Omental fat pad (tissue), 3 donors: ENCODE measurements at regions not wholly inside any gene's neighbourhood (a gene's known extent, or its start where the extent isn't known, plus 50 kb on each side); places are given as distances from the start of the nearest gene placed in this dataset.

Source experiments
- ATAC-seq: fragments of 150-250 bp; one replicate; pipeline ENCODE4 v1.9.1; 2016; ENCODE audit warnings: mild to moderate bottlenecking, moderate library complexity; ENCODE audit not compliant: low FRiP score
- DNase-seq: peaks from one replicate; pipeline ENCODE4 v3.0.0-alpha.2; 2019; ENCODE audit warnings: low spot score
- CTCF ChIP-seq, 3 donors: fragments of 450-650 bp; IDR thresholded peaks; one replicate each; pipeline ENCODE4 v1.5.1; 2016 to 2017; ENCODE audit warnings: antibody characterized with exemption in 3 of 3, mild to moderate bottlenecking in 3 of 3, moderate library complexity in 2 of 3

DNA sequence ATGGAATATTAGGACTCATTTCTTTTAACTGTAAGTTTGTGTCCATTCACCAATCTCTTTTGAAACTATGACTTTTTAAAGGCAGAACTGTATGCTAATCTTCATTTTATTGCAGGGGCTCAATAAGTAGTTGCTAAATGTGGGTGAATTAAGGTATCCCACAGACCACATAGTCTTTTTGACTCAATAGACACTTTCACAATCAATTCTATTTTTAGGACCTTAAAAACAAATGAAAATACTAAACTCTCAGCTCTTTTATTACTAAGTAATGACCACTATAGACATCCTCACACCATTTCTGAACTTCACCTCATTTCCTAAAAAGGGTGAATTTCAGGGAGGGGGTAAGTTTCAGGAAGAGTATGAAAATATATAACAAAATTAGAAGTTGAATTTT lies 106.8 kb upstream of the BEND6 start:
- ATAC-seq (no peak), DNase-seq (no peak)
- no peak for TF ChIP-seq CTCF (IDR thresholded peaks at IDR 0.05)

DNA sequence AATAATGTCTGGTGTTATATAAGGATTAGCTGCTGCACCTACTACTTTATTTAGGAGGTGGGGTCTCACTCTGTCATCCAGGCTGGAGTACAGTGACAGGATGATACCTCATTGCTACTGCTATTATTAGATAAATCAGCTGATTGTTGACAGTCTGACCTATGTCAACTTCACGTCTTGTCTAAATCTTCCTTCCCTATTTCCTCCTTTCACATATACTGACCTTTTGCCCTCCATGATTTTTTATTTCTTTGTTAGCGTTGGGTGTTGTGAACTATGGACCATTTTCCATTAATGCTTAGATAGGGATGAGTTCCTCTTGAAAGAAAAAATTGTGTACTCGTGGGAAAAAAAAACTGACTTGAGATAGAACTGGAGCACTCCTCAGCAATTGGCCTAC lies 109.9 kb upstream of the BEND6 start:
- no peak for TF ChIP-seq CTCF (IDR thresholded peaks at IDR 0.05)
- DNase-seq (no peak), ATAC-seq (no peak)

GRCh38 chr6:56843476-56844349 lies 111.2 kb upstream of the BEND6 start:
- ATAC-seq, result peak; percentile 85
- TF ChIP-seq CTCF (IDR thresholded peaks at IDR 0.05), result peak in 1 of 3 donors; percentile 3
- no peak for DNase-seq

DNA sequence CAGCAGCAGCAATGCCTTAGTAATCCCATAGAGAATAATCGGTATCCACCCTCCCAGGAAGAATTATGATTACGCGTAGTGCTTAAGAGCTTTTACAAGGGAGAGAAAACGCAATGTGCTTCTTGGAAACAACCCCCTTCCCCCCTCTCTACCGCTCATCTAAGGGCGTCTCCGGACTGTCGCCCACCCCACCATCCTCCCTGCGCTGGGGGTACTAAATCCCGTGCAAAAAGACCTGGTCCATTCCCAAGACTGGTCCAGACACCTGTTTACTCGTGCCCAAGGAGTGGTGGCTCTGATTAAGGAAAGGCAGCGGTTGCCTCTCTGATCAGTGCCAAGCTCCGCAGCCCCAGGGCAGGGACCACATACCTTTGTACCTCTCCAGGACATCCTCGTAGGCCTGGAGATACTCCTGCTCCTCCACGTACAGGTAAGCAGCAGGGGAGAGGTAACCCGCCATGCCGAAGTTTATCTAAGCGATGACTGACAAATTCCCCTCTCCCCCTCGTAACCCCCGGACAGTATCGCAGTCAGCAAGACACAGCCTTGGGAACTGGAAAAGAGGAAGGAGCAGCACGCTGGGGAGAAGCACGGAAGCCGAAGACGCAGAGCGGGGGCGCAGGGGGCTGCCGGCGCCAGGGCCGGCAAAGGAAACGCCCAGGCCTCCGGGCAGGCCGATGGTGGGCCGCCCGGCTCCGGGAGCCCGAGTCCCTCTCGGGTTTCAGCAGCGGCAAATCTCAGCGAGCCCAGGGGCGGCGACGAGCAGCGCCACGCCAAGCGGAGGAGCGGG lies 112.0 kb upstream of the BEND6 start:
- no peak for TF ChIP-seq CTCF (IDR thresholded peaks at IDR 0.05)
- DNase-seq, result no peak
- ATAC-seq, result peak; percentile 54

DNA sequence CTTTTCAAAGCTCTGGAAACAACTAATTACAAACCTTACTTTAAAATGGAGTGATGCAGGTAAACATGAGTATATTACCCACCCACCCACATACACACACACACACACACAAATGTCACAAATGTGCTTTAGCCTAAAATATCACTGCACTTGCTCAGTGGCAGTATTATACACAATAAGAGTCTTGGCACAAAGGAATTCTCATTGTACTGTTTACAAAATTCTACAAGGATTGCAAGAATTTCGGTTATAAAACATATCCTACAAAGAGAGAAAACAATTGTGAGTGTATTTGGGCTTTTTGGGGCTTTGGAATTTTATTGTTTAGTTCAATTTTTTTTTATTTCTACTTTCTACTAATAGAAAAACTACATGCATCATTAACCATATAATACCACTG lies 113.2 kb upstream of the BEND6 start:
- DNase-seq, result no peak
- no peak for ATAC-seq
- TF ChIP-seq CTCF (IDR thresholded peaks at IDR 0.05), result no peak

DNA sequence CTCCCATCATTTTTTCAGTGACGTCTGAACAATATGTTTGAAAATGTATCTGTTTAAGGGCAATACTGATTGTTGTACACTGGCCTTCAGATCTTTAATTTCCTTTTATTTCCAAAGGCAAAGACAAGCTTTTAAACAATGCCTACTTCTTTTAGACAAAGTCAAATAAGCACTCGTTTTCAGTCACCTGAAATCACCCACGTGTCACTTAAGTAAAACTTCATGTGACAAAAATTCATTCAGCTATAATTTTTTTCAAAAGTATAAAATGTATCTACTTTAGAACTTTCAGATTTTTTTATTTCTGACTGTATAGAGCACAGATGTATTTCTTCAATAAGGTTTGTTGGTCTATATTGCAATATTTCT lies 113.5 kb upstream of the BEND6 start:
- DNase-seq (no peak), ATAC-seq (no peak)
- no peak for TF ChIP-seq CTCF (IDR thresholded peaks at IDR 0.05)
